Testis (tissue), 2 donors: ENCODE measurements at regions not wholly inside any gene's neighbourhood (a gene's known extent, or its start where the extent isn't known, plus 50 kb on each side); places are given as distances from the start of the nearest gene placed in this dataset.

Source experiments
- DNase-seq: peaks from one replicate; pipeline ENCODE4 v3.0.0-alpha.2; 2019
- H3K27ac ChIP-seq, 2 donors: fragments of 200-600 bp; sonication (generic); one replicate each; pipeline ENCODE4 v1.5.1; 2019
- H3K27me3 ChIP-seq: fragments of 200-600 bp; sonication (generic); one replicate; pipeline ENCODE4 v1.5.1; 2019
- H3K36me3 ChIP-seq: fragments of 200-600 bp; sonication (generic); one replicate; pipeline ENCODE4 v1.5.1; 2017; ENCODE audit warnings: low read depth; ENCODE audit errors: missing control alignments
- H3K4me1 ChIP-seq: fragments of 200-600 bp; sonication (generic); one replicate; pipeline ENCODE4 v1.5.1; 2019
- H3K4me3 ChIP-seq, 2 donors: fragments of 200-600 bp; sonication (generic); one replicate each; pipeline ENCODE4 v1.5.1; 2017 to 2019
- H3K9me3 ChIP-seq: fragments of 200-600 bp; sonication (generic); one replicate; pipeline ENCODE4 v1.5.1; 2017
- POLR2A ChIP-seq: fragments of 450-650 bp; IDR thresholded peaks from one replicate; pipeline ENCODE4 v1.6.1; 2017; ENCODE audit warnings: antibody characterized with exemption, mild to moderate bottlenecking, moderate library complexity
- WGBS, 2 donors: methylation state at CpG; one replicate each; pipeline ENCODE4 v1.1.5; 2018; 5-methylcytosine and 5-hydroxymethylcytosine counted together
- intact Hi-C: fragments of 100-400 bp; cut with DNase I; formaldehyde crosslinking; loops from one replicate; pipeline ENCODE4 v1.15.1; 2023; ENCODE audit warnings: low total_unique reads
- TF ChIP-seq, protein P1 (sequence below), 3 experiments: fragments of 450-650 bp in 2 of 3; fragments of 200-600 bp in 1 of 3; sonication (generic) in 1 of 3; IDR thresholded peaks; one replicate each; pipeline ENCODE4 v1.5.1; 2016 to 2019; ENCODE audit warnings: antibody characterized with exemption in 3 of 3, mild to moderate bottlenecking in 2 of 3, moderate library complexity in 1 of 3

DNA sequence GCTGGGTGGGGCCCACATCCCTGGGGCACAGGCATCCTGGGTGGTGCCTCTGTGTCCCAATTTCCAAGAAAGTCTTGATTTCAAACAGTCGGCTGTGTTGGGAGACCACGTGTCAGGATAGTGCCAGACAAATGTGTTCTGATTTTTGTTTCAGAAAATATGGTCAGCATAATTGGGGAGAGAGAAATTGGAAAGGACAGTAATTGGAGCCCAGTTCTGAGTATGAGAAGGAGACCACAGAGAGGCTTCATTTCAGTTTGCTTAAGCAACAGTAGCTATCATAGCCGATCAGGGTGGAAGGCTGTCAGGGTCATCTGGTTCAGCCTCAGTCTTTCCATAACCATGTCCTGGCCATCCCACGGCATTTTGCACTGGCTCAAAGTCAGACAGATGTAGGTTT is 220.7 kb downstream of the CDC5L start:
- no peaks in the 10 kb centered on the region for H3K4me1 ChIP-seq
- WGBS, 2 donors: 61 to 71% methylated on average over 4 of the region's 4 CpGs
- intact Hi-C loops: no loop called here
- no peaks in the 10 kb centered on the region for H3K9me3 ChIP-seq
- no peak overlapping the region for H3K4me3 ChIP-seq
- no peaks in the 10 kb centered on the region for H3K27me3 ChIP-seq
- H3K36me3 ChIP-seq: no peaks in the 10 kb centered on the region
- no peak overlapping the region for H3K27ac ChIP-seq
- TF ChIP-seq POLR2A: no peak
- TF ChIP-seq, protein P1, sequence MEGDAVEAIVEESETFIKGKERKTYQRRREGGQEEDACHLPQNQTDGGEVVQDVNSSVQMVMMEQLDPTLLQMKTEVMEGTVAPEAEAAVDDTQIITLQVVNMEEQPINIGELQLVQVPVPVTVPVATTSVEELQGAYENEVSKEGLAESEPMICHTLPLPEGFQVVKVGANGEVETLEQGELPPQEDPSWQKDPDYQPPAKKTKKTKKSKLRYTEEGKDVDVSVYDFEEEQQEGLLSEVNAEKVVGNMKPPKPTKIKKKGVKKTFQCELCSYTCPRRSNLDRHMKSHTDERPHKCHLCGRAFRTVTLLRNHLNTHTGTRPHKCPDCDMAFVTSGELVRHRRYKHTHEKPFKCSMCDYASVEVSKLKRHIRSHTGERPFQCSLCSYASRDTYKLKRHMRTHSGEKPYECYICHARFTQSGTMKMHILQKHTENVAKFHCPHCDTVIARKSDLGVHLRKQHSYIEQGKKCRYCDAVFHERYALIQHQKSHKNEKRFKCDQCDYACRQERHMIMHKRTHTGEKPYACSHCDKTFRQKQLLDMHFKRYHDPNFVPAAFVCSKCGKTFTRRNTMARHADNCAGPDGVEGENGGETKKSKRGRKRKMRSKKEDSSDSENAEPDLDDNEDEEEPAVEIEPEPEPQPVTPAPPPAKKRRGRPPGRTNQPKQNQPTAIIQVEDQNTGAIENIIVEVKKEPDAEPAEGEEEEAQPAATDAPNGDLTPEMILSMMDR (IDR thresholded peaks at IDR 0.05): no peak
- DNase-seq: no peak

DNA sequence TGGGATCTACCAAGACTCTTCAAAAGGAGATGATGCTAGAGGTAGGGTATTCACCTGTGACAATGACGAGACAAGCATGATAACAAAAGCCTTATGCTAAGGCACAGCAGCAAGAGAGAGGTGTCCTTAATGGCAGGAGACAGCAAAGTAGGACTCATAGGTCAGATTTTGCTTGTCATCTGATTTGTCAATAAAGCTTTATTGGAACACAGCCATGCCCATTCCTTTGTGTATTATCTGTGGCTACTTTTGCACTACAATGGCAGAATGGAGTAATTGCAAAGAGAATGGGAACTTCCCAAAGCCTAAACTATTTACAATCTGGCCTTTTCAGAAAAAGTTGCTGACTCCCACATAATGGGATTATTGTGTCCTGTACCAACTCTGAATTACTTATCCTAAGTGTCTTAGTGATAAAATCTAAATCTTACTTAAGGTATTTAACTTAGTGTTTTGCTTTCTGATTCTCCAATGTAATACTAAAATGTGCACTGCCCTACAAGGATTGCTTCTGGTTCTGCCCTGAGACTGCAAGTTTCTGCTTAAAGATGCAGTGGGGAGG is 221.6 kb downstream of the CDC5L start:
- WGBS, 2 donors: 92 to 97% methylated on average over 1 of the region's 1 CpG
- intact Hi-C loops: no loop called here

DNA sequence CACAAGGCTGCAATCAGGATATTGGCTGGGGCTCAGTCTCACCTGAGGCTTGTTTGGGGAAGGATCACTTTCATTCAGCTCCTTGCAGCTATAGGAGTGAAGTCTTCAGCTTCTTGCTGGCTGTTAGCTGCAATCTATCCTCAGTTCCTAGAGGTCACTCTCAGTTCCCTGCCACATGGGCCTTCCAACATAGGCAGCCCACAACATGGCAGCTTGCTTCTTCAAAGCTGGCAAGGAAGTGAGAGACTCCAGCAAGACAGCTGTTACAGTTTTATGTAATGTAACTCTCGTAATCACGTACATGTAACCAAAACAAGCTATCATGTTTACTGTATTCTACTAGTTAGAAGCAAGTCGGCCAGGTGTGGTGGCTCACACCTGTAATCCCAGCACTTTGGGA is 226.9 kb downstream of the CDC5L start:
- H3K4me3 ChIP-seq: no peak overlapping the region
- intact Hi-C loops: no loop called here
- 90 to 100% methylated on average over 3 of the region's 3 CpGs for WGBS, 2 donors
- DNase-seq: no peak
- H3K27me3 ChIP-seq: no peaks in the 10 kb centered on the region
- no peaks in the 10 kb centered on the region for H3K9me3 ChIP-seq
- no peak overlapping the region for H3K27ac ChIP-seq
- no peaks in the 10 kb centered on the region for H3K36me3 ChIP-seq
- TF ChIP-seq POLR2A: no peak
- TF ChIP-seq, protein P1 (IDR thresholded peaks at IDR 0.05): no peak
- H3K4me1 ChIP-seq: no peaks in the 10 kb centered on the region

More for the DNA sequence above, 221.6 kb downstream of the CDC5L start:
- Histone ChIP-seq H3K27me3 (no peaks in the 10 kb centered on the region), H3K27ac (no peak overlapping the region), H3K36me3 (no peaks in the 10 kb centered on the region), H3K4me3 (no peak overlapping the region), H3K9me3 (no peaks in the 10 kb centered on the region), H3K4me1 (no peaks in the 10 kb centered on the region)
- TF ChIP-seq, protein P1 (IDR thresholded peaks at IDR 0.05): no peak
- no peak for TF ChIP-seq POLR2A
- DNase-seq: no peak

DNA sequence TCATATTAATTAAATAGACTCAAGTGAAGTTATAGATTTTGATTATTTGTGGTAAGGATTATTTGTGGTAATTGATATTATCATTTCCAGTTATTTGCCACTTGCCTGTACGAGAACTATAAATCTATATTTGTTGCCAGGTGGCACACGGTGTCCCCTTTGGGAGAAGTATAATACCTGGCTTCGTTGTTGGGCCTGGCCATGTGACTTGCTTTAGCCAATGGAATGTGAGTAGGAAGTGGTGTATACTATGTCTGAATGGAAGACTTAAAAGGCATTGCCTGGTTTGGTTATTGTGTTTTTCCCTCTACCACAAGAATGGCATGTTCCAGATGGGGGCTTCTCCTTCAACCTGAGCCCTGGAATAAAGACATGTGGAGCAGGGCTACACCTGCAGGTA is 228.1 kb downstream of the CDC5L start:
- WGBS, 2 donors: 91 to 92% methylated on average over 3 of the region's 3 CpGs
- H3K9me3 ChIP-seq: no peaks in the 10 kb centered on the region

DNA sequence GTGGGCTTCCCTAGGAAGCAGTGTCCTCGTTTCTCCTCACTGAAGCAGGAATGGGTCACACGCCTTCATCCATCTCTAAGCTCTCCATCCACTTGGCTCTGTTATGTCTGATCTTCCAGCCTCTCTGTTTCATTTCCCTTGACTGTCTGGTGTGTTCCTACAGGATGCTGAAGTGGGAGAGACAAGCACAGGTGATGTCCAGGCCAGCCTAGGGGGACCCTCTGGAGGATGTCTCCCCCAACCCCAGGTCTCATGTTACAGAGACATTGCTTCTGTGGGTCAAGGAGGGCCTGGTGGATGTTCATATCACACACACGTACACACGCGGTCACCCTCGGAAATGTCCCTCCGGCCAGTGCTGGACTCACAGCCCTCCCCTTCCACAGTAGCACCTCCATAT is 229.9 kb downstream of the CDC5L start:
- H3K4me3 ChIP-seq: no peak overlapping the region
- DNase-seq: no peak
- H3K36me3 ChIP-seq: no peaks in the 10 kb centered on the region
- WGBS, 2 donors: 82 to 83% methylated on average over 2 to 7 of the region's 7 CpGs
- H3K27ac ChIP-seq: no peak overlapping the region
- intact Hi-C loops: no loop called here
- H3K27me3 ChIP-seq: no peaks in the 10 kb centered on the region
- H3K9me3 ChIP-seq: no peaks in the 10 kb centered on the region
- TF ChIP-seq POLR2A: no peak
- TF ChIP-seq, protein P1 (IDR thresholded peaks at IDR 0.05): no peak
- no peaks in the 10 kb centered on the region for H3K4me1 ChIP-seq

More for the DNA sequence above, 228.1 kb downstream of the CDC5L start:
- no peaks in the 10 kb centered on the region for H3K4me1 ChIP-seq
- no peak for DNase-seq
- no peak overlapping the region for H3K4me3 ChIP-seq
- no peaks in the 10 kb centered on the region for H3K27me3 ChIP-seq
- intact Hi-C loops: no loop called here
- TF ChIP-seq, protein P1 (IDR thresholded peaks at IDR 0.05): no peak
- TF ChIP-seq POLR2A: no peak
- no peak overlapping the region for H3K27ac ChIP-seq
- no peaks in the 10 kb centered on the region for H3K36me3 ChIP-seq
